MG63 (cell line): ENCODE measurements at regions not wholly inside any gene's neighbourhood (a gene's known extent, or its start where the extent isn't known, plus 50 kb on each side); places are given as distances from the start of the nearest gene placed in this dataset.

Experiments used
- DNase-seq: peaks from one replicate; pipeline ENCODE4 v3.0.0-alpha.2; 2020
- H3K27me3 ChIP-seq: fragments of 250-450 bp; sonication (Bioruptor Pico); 2 replicates; pipeline ENCODE4 v1.5.1; 2020; ENCODE audit warnings: mild to moderate bottlenecking, moderate library complexity
- H3K36me3 ChIP-seq: fragments of 250-450 bp; sonication (Bioruptor Pico); 2 replicates; pipeline ENCODE4 v1.5.1; 2020; ENCODE audit warnings: mild to moderate bottlenecking, moderate library complexity
- H3K4me3 ChIP-seq: fragments of 250-450 bp; sonication (Bioruptor Pico); 2 replicates; pipeline ENCODE4 v1.5.1; 2020; ENCODE audit warnings: mild to moderate bottlenecking, moderate library complexity
- H3K9me3 ChIP-seq: fragments of 250-450 bp; sonication (Bioruptor Pico); 2 replicates; pipeline ENCODE4 v1.5.1; 2020; ENCODE audit warnings: mild to moderate bottlenecking, moderate library complexity

- no peak for DNase-seq
- no peaks in the 10 kb centered on the region for H3K27me3 ChIP-seq
- no peaks in the 10 kb centered on the region; the same call in 1 of the 2 replicates for H3K9me3 ChIP-seq
- no peaks in the 10 kb centered on the region for H3K36me3 ChIP-seq
- no peak overlapping the region for H3K4me3 ChIP-seq
Observed at GRCh38 chrX:9166584-9166944, 132.6 kb upstream of the FAM9B start.

GRCh38 chrX:9171841-9172463 is 138.0 kb upstream of the FAM9B start:
- peak; percentile 16 for DNase-seq
- Histone ChIP-seq H3K36me3 (no peaks in the 10 kb centered on the region), H3K9me3 (no peaks in the 10 kb centered on the region; the same call in 1 of the 2 replicates), H3K27me3 (no peaks in the 10 kb centered on the region), H3K4me3 (no peak overlapping the region)

- no peaks in the 10 kb centered on the region; the same call in 1 of the 2 replicates for H3K9me3 ChIP-seq
- no peak overlapping the region for H3K4me3 ChIP-seq
- H3K36me3 ChIP-seq, result no peaks in the 10 kb centered on the region
- H3K27me3 ChIP-seq, result no peaks in the 10 kb centered on the region
- DNase-seq, result no peak
Observed at GRCh38 chrX:9172464-9172850, 138.5 kb upstream of the FAM9B start.

GRCh38 chrX:9180623-9181022 is 146.7 kb upstream of the FAM9B start:
- no peaks in the 10 kb centered on the region for H3K36me3 ChIP-seq
- no peak overlapping the region for H3K4me3 ChIP-seq
- DNase-seq, result no peak
- H3K9me3 ChIP-seq, result no peaks in the 10 kb centered on the region
- H3K27me3 ChIP-seq, result no peaks in the 10 kb centered on the region

GRCh38 chrX:9182041-9182440 is 148.1 kb upstream of the FAM9B start:
- no peak for DNase-seq
- Histone ChIP-seq H3K9me3 (no peaks in the 10 kb centered on the region), H3K4me3 (no peak overlapping the region), H3K36me3 (no peaks in the 10 kb centered on the region), H3K27me3 (no peaks in the 10 kb centered on the region)

GRCh38 chrX:9183481-9183880 is 149.6 kb upstream of the FAM9B start:
- H3K9me3 ChIP-seq, result no peaks in the 10 kb centered on the region
- H3K4me3 ChIP-seq, result no peak overlapping the region
- no peak for DNase-seq
- H3K36me3 ChIP-seq, result no peaks in the 10 kb centered on the region
- H3K27me3 ChIP-seq, result no peaks in the 10 kb centered on the region

- DNase-seq, result no peak
- Histone ChIP-seq H3K27me3 (no peaks in the 10 kb centered on the region), H3K4me3 (no peak overlapping the region), H3K9me3 (no peaks in the 10 kb centered on the region), H3K36me3 (no peaks in the 10 kb centered on the region)
Observed at GRCh38 chrX:9184211-9184610, 150.3 kb upstream of the FAM9B start.

GRCh38 chrX:9188117-9188516 is 154.2 kb upstream of the FAM9B start:
- H3K9me3 ChIP-seq, result no peaks in the 10 kb centered on the region
- H3K27me3 ChIP-seq, result no peaks in the 10 kb centered on the region
- no peaks in the 10 kb centered on the region for H3K36me3 ChIP-seq
- DNase-seq, result no peak
- H3K4me3 ChIP-seq, result no peak overlapping the region

- no peaks in the 10 kb centered on the region for H3K36me3 ChIP-seq
- H3K9me3 ChIP-seq, result no peaks in the 10 kb centered on the region
- H3K4me3 ChIP-seq, result no peak overlapping the region
- no peaks in the 10 kb centered on the region for H3K27me3 ChIP-seq
- DNase-seq, result no peak
Observed at GRCh38 chrX:9189286-9189685, 155.4 kb upstream of the FAM9B start.

GRCh38 chrX:9191392-9191791 is 157.5 kb upstream of the FAM9B start:
- Histone ChIP-seq H3K27me3 (no peaks in the 10 kb centered on the region), H3K36me3 (no peaks in the 10 kb centered on the region), H3K4me3 (no peak overlapping the region), H3K9me3 (no peaks in the 10 kb centered on the region)
- no peak for DNase-seq

GRCh38 chrX:9195199-9195880 is 161.4 kb upstream of the FAM9B start:
- no peak for DNase-seq
- no peak overlapping the region for H3K4me3 ChIP-seq
- H3K9me3 ChIP-seq, result no peaks in the 10 kb centered on the region
- no peaks in the 10 kb centered on the region for H3K36me3 ChIP-seq
- no peaks in the 10 kb centered on the region for H3K27me3 ChIP-seq

- peak; percentile 45 for DNase-seq
- H3K4me3 ChIP-seq, result no peak overlapping the region
Observed at GRCh38 chrX:9196961-9197640, 163.2 kb upstream of the FAM9B start.

GRCh38 chrX:9204560-9204959 is 170.6 kb upstream of the FAM9B start:
- no peaks in the 10 kb centered on the region for H3K27me3 ChIP-seq
- H3K4me3 ChIP-seq, result no peak overlapping the region
- no peaks in the 10 kb centered on the region for H3K36me3 ChIP-seq
- no peak for DNase-seq
- no peaks in the 10 kb centered on the region for H3K9me3 ChIP-seq

More at GRCh38 chrX:9196961-9197640, 163.2 kb upstream of the FAM9B start:
- Histone ChIP-seq H3K27me3 (no peaks in the 10 kb centered on the region), H3K36me3 (no peaks in the 10 kb centered on the region), H3K9me3 (no peaks in the 10 kb centered on the region)

- Histone ChIP-seq H3K27me3 (no peaks in the 10 kb centered on the region), H3K36me3 (no peaks in the 10 kb centered on the region), H3K4me3 (no peak overlapping the region), H3K9me3 (no peaks in the 10 kb centered on the region)
- no peak for DNase-seq
Observed at GRCh38 chrX:9205599-9206223, 171.8 kb upstream of the FAM9B start.

- Histone ChIP-seq H3K4me3 (no peak overlapping the region), H3K27me3 (no peaks in the 10 kb centered on the region), H3K36me3 (no peaks in the 10 kb centered on the region), H3K9me3 (no peaks in the 10 kb centered on the region)
- peak; percentile 1 for DNase-seq
Observed at GRCh38 chrX:9207142-9207541, 173.2 kb upstream of the FAM9B start.

- no peaks in the 10 kb centered on the region for H3K36me3 ChIP-seq
- no peak for DNase-seq
- no peak overlapping the region for H3K4me3 ChIP-seq
- no peaks in the 10 kb centered on the region for H3K9me3 ChIP-seq
- no peaks in the 10 kb centered on the region for H3K27me3 ChIP-seq
Observed at GRCh38 chrX:9211269-9211668, 177.3 kb upstream of the FAM9B start.

- no peaks in the 10 kb centered on the region for H3K9me3 ChIP-seq
- no peaks in the 10 kb centered on the region for H3K27me3 ChIP-seq
- H3K36me3 ChIP-seq, result no peaks in the 10 kb centered on the region
- H3K4me3 ChIP-seq, result no peak overlapping the region
- DNase-seq, result no peak
Observed at GRCh38 chrX:9221781-9222180, 187.9 kb upstream of the FAM9B start.
